Type B pancreatic cell (in vitro differentiated cells): ENCODE measurements at regions not wholly inside any gene's neighbourhood (a gene's known extent, or its start where the extent isn't known, plus 50 kb on each side); places are given as distances from the start of the nearest gene placed in this dataset.

Source experiments
- DNase-seq: peaks from one replicate; pipeline ENCODE4 v3.0.0; 2021; ENCODE audit warnings: mixed read lengths; ENCODE audit not compliant: unreplicated experiment; ENCODE audit errors: extremely low spot score
- H3K27ac Mint-ChIP-seq: 2 replicates; pipeline ENCODE4 v1.8.0; 2021; ENCODE audit warnings: mild to moderate bottlenecking, mixed read lengths
- H3K27me3 Mint-ChIP-seq: 2 replicates; pipeline ENCODE4 v1.8.0; 2021; ENCODE audit warnings: mixed read lengths
- H3K36me3 Mint-ChIP-seq: 2 replicates; pipeline ENCODE4 v1.8.0; 2021; ENCODE audit warnings: mixed read lengths
- H3K4me1 Mint-ChIP-seq: one replicate; pipeline ENCODE4 v1.8.0; 2021; ENCODE audit warnings: mixed read lengths; ENCODE audit not compliant: unreplicated experiment
- H3K4me3 Mint-ChIP-seq: 2 replicates; pipeline ENCODE4 v1.8.0; 2021; ENCODE audit warnings: mild to moderate bottlenecking, mixed read lengths
- H3K9me3 Mint-ChIP-seq: 2 replicates; pipeline ENCODE4 v1.8.0; 2021; ENCODE audit warnings: mixed read lengths
- TF ChIP-seq, protein P1 (sequence below): fragments of 200-600 bp; sonication (generic); conservative IDR thresholded peaks from 2 replicates; pipeline ENCODE4 v1.5.0; 2021; ENCODE audit warnings: antibody characterized with exemption, mild to moderate bottlenecking

DNA sequence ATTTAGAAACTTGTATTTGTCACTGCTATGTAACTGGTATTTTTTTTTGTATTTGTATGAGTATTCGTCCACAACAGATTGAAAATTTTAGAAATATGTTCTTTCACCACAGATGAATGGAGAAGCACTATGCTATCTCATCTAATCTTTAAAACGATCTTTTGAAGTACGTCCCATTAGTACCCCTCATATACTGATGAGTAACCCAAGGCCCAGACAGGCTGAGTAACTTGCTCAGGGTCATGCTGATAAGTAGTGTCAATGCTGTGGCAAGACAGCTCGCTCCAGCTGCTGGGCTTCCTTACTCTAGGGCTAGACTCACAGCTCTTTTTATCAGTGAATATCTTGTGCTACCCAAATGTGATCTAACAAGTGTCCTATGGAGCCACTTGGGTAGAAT lies 154.2 kb downstream of the SUCLA2 start:
- TF ChIP-seq, protein P1, sequence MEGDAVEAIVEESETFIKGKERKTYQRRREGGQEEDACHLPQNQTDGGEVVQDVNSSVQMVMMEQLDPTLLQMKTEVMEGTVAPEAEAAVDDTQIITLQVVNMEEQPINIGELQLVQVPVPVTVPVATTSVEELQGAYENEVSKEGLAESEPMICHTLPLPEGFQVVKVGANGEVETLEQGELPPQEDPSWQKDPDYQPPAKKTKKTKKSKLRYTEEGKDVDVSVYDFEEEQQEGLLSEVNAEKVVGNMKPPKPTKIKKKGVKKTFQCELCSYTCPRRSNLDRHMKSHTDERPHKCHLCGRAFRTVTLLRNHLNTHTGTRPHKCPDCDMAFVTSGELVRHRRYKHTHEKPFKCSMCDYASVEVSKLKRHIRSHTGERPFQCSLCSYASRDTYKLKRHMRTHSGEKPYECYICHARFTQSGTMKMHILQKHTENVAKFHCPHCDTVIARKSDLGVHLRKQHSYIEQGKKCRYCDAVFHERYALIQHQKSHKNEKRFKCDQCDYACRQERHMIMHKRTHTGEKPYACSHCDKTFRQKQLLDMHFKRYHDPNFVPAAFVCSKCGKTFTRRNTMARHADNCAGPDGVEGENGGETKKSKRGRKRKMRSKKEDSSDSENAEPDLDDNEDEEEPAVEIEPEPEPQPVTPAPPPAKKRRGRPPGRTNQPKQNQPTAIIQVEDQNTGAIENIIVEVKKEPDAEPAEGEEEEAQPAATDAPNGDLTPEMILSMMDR: no peak
- Mint-ChIP-seq H3K4me3 (no peak overlapping the region), H3K27me3 (peaks cover 3% of the 10 kb centered on the region)

DNA sequence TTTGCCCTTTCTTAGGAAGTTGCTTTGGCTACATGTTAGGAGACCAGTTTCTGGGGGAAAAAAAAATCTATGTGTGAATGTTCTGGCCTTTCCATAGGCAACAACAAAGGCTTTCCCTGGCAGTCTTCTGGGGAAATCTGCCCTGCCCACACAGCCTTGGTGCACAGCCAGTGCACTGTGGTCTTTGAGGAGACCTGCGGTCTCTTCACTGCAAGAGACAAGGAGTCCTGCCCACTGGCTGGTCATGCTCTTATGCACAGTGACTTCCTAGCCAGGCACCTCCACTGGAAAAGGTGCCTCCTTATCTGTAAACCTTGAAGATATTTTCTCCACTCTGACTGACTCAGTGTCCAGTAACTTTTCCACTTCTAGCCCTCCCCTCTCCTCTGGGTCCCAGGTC lies 155.1 kb downstream of the SUCLA2 start:
- Mint-ChIP-seq H3K9me3 (peaks cover 10% of the 10 kb centered on the region), H3K4me1 (no peaks in the 10 kb centered on the region), H3K4me3 (no peak overlapping the region), H3K27me3 (peaks cover 3% of the 10 kb centered on the region), H3K36me3 (no peaks in the 10 kb centered on the region), H3K27ac (no peak overlapping the region)
- no peak for DNase-seq
- TF ChIP-seq, protein P1: no peak

More for the DNA sequence above, 154.2 kb downstream of the SUCLA2 start:
- H3K36me3 Mint-ChIP-seq: no peaks in the 10 kb centered on the region
- no peaks in the 10 kb centered on the region for H3K4me1 Mint-ChIP-seq
- peaks cover 10% of the 10 kb centered on the region for H3K9me3 Mint-ChIP-seq
- no peak overlapping the region for H3K27ac Mint-ChIP-seq
- DNase-seq: no peak

DNA sequence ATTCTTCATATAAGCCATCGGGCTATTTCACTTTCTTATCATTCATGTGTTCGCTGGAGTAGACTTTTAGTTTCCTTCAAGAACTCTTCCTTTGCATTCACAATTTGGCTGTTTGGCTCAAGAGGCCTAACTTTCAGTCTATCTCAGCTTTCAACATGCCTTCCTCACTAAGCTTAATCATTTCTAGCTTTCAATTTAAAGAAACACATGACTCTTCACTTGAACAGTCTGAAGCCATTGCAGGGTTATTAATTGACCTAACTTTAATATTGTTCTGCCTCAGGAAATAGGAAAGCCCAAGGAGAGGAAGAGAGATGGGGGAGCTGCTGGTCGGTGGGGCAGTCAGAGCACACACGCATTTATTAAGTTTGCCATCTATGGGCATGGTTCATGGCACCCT lies 158.1 kb downstream of the SUCLA2 start:
- Mint-ChIP-seq H3K9me3 (no peaks in the 10 kb centered on the region), H3K27me3 (peaks cover 8% of the 10 kb centered on the region), H3K4me3 (no peak overlapping the region), H3K36me3 (no peaks in the 10 kb centered on the region), H3K4me1 (no peaks in the 10 kb centered on the region), H3K27ac (no peak overlapping the region)
- TF ChIP-seq, protein P1: no peak
- DNase-seq: no peak

DNA sequence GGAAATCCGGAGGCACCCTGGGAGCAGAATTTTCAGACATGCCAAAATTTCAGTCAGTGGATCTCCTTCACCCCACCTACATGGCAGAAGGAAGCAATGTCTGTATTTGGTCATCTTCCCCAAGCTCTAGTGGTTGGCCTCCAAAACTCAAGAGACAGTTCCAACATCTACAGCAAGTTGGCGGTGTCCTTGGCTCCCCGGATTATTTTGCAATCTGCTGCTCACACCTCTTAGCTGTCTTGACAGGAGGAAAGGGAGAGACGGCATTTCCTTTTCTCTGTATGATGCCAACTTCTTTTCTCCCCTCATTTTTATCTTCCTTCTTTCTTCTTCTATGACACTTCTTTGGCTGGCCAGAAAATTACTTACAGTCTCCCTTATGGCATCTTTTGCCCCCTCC lies 159.9 kb downstream of the SUCLA2 start:
- Mint-ChIP-seq H3K9me3 (no peaks in the 10 kb centered on the region), H3K27ac (no peak overlapping the region)

DNA sequence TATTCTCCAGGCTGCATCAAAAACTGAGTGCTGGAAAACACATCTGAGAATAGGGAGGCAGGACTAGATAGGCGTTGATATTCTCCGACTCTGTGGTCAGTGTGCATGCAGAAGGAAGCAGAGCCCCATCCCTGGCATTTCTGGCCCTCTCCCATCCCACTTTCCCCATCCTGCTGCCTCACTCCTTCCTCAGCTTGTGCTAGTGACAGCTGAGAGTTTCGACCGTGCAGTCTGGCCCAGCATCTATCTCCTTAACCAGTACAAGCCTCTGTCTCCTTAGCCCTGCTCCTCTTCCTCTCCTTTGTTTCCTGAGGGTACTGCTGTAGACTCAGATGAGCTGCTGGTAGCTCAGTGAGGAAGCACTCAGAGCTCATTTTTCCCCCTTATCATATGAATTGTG lies 163.2 kb downstream of the SUCLA2 start:
- Mint-ChIP-seq H3K9me3 (no peaks in the 10 kb centered on the region), H3K4me3 (no peak overlapping the region), H3K27ac (no peak overlapping the region), H3K27me3 (peaks cover 8% of the 10 kb centered on the region), H3K36me3 (no peaks in the 10 kb centered on the region), H3K4me1 (no peaks in the 10 kb centered on the region)
- DNase-seq: no peak
- TF ChIP-seq, protein P1: no peak

More for the DNA sequence above, 159.9 kb downstream of the SUCLA2 start:
- Mint-ChIP-seq H3K27me3 (peaks cover 8% of the 10 kb centered on the region), H3K36me3 (no peaks in the 10 kb centered on the region), H3K4me3 (no peak overlapping the region), H3K4me1 (no peaks in the 10 kb centered on the region)
- TF ChIP-seq, protein P1: no peak
- DNase-seq: no peak
